T47D (cell line): ENCODE measurements at regions not wholly inside any gene's neighbourhood (a gene's known extent, or its start where the extent isn't known, plus 50 kb on each side); places are given as distances from the start of the nearest gene placed in this dataset.

ENCODE experiments used
- DNase-seq, 2 experiments: peaks; one replicate each; pipeline versions ENCODE4 v3.0.0 to v3.0.0-alpha.2; 2011 to 2012; ENCODE audit warnings: low read depth in 1 of 2, low spot score in 1 of 2
- JUND ChIP-seq: IDR thresholded peaks from 2 replicates; pipeline ENCODE4 v1.6.1; 2012; ENCODE audit warnings: low read depth
- in situ Hi-C: cut with HindIII; loops from 2 replicates; pipeline ENCODE4 v1.10.0; 2016; ENCODE audit warnings: low sequenced_read_pairs, low pct_unique_long_range_greater_than_20kb

GRCh38 chr14:79989990-79990389 lies 221.3 kb downstream of the DIO2 start:
- in situ Hi-C loops: no loop called here
- TF ChIP-seq JUND: no peak

GRCh38 chr14:79986251-79986650 lies 225.1 kb downstream of the DIO2 start:
- DNase-seq: no peak
- in situ Hi-C loops: no loop called here

More at GRCh38 chr14:79989990-79990389, 221.3 kb downstream of the DIO2 start:
- no peak for DNase-seq

GRCh38 chr14:79972230-79972629 lies 239.1 kb downstream of the DIO2 start:
- in situ Hi-C loops: no loop called here
- TF ChIP-seq JUND: no peak
- DNase-seq: no peak

More at GRCh38 chr14:79986251-79986650, 225.1 kb downstream of the DIO2 start:
- no peak for TF ChIP-seq JUND

- TF ChIP-seq JUND: no peak
- in situ Hi-C loops: no loop called here
- no peak for DNase-seq
Measured at GRCh38 chr14:79971330-79971729, 240.0 kb downstream of the DIO2 start.

- DNase-seq: no peak
- in situ Hi-C loops: no loop called here
Measured at GRCh38 chr14:79967453-79967852, 243.9 kb downstream of the DIO2 start.

GRCh38 chr14:79967001-79967400 lies 244.3 kb downstream of the DIO2 start:
- no peak for DNase-seq
- in situ Hi-C loops: no loop called here
- TF ChIP-seq JUND: no peak

More at GRCh38 chr14:79967453-79967852, 243.9 kb downstream of the DIO2 start:
- TF ChIP-seq JUND: no peak

- no peak for DNase-seq
- TF ChIP-seq JUND: no peak
- in situ Hi-C loops: no loop called here
Measured at GRCh38 chr14:79965896-79966295, 245.4 kb downstream of the DIO2 start.

GRCh38 chr14:79961197-79961596 lies 250.1 kb downstream of the DIO2 start:
- TF ChIP-seq JUND: no peak
- DNase-seq: no peak
- in situ Hi-C loops: no loop called here

- no peak for DNase-seq
- no peak for TF ChIP-seq JUND
- in situ Hi-C loops: no loop called here
Measured at GRCh38 chr14:79960288-79960687, 251.0 kb downstream of the DIO2 start.

GRCh38 chr14:79951572-79951971 lies 259.7 kb downstream of the DIO2 start:
- DNase-seq: no peak
- in situ Hi-C loops: no loop called here
- TF ChIP-seq JUND: no peak

GRCh38 chr14:79949906-79950305 lies 261.4 kb downstream of the DIO2 start:
- TF ChIP-seq JUND: no peak
- DNase-seq: no peak
- in situ Hi-C loops: no loop called here

GRCh38 chr14:79947440-79948054 lies 263.8 kb downstream of the DIO2 start:
- TF ChIP-seq JUND: no peak
- DNase-seq: no peak
- in situ Hi-C loops: no loop called here

GRCh38 chr14:79939235-79939634 lies 272.1 kb downstream of the DIO2 start:
- no peak for TF ChIP-seq JUND
- no peak for DNase-seq
- in situ Hi-C loops: no loop called here

- in situ Hi-C loops: no loop called here
Measured at GRCh38 chr14:79938185-79938584, 273.1 kb downstream of the DIO2 start.

GRCh38 chr14:79937433-79937832 lies 273.9 kb downstream of the DIO2 start:
- TF ChIP-seq JUND: no peak
- no peak for DNase-seq
- in situ Hi-C loops: no loop called here

More at GRCh38 chr14:79938185-79938584, 273.1 kb downstream of the DIO2 start:
- no peak for TF ChIP-seq JUND
- no peak for DNase-seq
